HG03521 (cell line): ENCODE measurements at regions not wholly inside any gene's neighbourhood (a gene's known extent, or its start where the extent isn't known, plus 50 kb on each side); places are given as distances from the start of the nearest gene placed in this dataset.

Experiments
- ATAC-seq: cut with Tn5 transposase; IDR thresholded peaks from one replicate; pipeline ENCODE4 v1.9.1; 2021; ENCODE audit warnings: mild to moderate bottlenecking, moderate library complexity; ENCODE audit not compliant: unreplicated experiment

DNA sequence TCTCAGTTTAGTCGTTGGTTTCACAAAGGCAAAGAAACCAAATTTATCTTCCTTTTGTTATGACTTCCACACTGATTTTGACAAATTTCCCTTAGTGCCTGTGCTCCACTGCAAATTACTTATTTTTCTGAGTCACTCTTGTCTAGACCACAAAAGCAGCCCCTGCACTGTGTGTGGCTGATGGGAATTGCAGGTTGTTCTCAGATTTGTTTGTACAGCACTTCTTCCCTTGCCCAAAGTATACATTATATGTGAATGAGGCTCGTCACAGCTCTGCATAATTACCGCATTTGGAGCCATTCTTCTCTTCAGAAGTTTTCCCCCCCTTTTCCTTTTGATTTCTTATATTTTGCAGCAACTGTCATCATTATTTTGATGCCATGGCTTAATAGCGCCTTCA, 354.2 kb upstream of the IL12A start:
- ATAC-seq = no peak

DNA sequence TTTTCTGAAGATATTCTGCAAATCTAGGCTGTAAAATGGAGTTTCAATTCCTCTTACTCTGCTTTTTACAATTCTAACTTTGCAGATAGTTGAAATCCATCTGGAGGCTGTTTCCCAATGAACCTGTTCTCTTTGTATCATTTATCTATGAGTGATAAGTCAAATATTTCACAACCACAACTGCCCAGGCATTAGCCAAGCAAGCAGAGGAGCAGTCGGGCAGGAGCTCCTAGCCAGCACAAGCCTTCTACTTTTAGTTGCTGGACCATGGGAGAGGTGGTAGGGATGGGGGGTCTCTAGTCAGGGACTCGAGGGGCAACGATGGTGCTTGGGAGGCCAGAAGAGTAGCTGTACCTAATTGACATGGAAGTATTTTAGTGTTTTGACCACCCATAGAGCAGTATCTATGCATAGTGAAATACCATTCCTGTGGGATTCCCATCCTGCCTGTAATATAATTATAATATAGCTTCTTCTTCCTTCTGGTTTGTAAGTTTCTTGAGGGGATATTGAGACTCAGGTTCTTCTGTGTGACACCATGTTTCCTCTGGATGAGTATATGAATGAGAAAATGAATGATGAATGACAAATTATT, 353.5 kb upstream of the IL12A start:
- ATAC-seq = no peak

DNA sequence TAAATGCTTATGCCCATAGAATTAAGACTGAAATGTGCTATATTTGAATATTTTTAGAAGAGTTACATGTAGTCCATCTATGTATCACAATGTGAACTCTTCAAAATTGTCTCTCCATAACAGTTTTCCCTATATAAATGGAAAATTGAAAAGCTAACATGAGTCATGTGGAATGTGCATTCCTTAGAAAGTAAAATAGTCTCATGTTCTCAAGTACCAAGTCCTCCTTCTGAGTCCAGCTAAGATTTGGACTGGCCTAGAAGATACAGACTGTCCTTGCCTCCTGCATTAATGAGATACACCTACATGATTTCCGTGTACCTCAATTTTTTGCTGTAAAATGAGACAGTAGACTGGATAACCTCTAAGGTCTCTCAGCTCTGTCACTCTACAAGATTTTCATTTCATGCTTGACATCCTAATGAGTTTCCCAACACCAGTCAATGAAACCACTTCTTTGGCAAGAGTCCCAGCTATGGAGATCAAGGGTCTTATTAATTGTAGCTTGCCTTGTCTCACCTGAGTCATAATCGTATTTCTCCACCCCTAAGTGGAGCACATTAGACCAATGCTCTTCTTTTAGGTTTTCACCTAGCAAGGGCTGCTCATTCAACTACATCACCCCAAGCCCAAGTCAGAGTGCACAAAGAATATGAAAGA, 350.6 kb upstream of the IL12A start:
- no peak for ATAC-seq

DNA sequence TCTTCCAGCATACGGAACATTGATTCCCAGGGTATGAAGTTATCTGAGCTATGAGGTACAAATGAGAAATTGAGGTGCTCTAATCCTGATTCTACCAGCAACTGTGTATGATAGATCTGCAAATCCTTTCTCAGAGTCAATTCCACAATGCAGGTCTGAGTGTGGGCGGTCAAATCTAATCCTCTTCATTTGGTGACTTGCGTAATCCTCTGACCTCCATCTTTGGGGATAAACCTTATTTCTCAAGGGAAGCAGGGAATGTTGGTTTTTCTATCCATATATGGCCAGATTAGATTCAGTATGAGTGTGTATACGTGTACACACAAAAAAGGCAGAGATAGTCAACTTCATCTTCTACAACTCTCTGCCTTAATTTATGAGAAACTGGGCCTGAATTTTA, 348.4 kb upstream of the IL12A start:
- no peak for ATAC-seq

DNA sequence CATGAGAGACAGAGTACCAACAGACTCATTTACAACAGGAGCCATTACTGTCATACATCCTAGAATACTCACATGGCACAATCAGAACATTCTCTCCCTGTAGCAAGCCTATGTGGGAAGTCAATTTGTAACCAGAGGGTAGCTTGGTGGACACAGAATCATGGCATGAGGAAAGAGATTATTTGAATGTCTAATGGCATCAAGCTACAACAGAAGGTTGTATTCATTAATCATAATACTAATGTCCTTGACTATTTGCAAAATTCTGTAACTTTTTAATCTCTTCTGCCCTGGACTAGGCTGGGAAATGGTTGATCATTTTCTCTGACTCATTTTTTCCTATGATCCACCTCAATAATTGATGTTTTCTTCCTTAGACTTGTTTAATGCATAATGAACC, 345.2 kb upstream of the IL12A start:
- no peak for ATAC-seq

DNA sequence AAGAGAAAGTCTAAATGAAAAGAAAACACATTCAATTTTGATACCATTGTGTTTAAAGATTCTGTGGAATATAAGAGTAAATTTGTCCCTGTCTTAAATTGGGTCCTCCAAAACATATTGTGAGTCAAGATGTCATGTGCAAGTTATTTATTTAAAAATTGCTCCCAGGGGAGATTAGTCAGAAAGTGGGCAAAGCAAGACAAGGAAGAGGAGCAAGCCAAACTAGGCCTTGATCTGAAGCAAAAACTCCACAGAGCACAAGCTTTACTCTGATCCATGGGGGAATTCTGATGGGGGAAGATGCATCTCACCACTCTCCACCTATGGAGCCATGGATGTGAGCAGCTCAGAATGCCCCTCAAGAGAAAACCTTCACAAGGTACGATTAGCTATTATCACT, 342.8 kb upstream of the IL12A start:
- ATAC-seq = no peak

DNA sequence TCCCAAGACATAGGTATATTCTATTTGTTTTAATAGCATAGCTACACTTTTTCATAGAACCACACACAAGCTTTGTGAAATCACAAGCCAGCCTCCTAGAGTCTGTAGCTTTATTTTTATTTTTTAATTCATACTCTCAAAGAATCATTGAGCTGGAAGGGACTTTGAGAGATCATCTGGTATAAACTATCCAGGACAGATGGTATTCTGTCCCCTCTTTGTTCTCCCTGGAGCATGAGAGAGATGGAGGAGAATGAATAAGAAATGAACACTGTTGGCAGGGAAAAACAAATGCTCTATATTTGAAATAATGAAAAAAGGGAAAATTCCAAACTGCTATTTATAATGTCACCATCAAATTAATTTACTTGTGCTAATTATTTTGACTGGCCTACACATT, 338.7 kb upstream of the IL12A start:
- ATAC-seq = no peak

DNA sequence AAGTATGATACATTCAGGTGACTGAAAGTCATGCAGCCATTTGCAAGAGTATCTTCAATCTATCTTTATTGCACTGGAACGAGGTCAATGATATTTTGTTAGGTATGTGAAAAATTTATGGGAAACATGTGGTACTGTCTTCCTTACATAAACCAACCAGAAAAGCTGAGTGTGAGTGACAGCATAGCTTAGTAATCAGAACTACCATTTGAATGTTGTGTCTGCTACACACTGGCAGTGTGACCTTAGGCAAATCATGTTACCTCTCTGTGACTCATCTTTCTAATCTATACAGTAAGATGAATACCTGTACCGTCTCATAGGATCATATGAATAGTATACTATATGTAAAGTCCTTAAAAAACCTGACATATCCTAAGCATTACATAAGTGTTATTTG, 337.9 kb upstream of the IL12A start:
- ATAC-seq = no peak

DNA sequence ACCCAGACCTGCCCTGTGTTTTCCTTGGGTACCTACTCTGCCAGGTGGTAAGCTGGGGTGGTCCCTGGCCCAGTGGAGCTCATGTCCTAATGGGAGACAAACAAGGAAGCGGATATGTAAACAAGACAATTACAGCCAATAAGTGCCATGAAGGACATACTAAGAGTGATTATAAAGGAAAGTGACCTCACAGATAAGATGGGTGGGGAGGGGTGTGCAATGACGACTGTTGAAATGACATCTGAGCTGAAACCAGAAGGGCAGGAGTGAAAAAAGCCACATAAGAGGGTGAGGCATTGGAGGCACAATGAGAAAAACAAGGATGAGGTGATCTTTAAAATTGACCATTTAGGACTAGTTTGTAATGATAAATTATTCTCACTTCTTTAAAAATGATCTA, 336.2 kb upstream of the IL12A start:
- ATAC-seq = no peak

DNA sequence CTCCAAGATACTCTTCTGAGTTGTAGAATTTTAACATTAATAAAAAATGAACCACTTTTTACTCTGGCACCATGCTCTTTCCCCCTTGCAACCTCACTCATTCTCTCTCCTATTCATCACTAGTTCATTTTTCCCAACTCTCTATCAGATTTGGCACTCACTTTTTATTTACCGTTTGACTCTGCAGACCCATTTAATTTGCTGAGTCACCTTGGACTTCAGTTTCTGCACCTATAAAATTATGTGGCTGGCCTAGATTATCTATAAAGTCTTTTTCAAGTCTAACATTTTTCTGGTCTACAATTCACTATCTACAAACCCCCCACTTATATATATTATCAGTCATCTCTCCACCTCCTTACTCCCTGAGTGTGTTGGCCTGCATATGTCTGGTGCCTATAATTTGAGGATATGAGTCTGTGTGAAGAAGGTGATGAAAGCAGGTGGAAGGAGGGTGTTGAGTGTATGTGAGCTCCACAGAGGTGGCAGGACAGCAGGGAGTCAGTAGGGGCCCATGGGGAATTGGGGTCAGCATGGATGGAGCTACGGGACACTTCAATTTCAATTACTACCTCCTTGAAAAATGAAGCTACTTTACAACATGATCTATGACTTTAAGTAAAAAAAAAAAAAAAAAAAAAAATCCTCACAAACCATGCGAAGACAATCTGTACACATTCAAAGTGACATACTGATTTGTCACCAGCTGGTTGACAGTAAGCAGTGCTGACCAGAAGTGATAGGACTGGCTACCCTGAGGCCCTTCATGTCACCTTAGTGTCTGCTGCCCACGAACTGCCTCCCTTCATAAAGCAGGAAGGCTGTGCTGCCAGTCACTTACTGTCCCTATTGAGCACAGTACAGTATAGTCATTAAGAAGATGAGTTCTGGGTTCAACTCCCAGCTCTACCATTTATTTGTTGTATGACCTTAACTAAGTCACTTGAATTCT, 334.2 kb upstream of the IL12A start:
- ATAC-seq = no peak

DNA sequence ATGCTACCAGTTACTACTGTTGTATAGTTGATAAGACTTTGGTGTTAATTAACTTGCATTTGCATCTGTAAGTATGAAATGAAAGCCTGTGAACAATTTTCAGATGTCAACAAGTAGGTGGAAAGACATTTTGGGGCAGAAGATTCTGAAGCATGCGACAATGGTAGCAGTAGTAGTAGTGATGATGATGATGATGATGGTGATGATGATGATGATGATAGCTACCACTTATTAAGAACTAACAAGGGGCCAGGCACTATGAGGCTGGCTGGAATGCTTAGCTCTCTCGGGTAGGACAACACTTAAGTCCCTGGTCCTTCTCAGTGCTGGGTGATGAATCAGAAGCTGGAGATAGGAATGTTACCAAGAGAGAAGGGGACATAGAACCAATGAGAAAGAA, 333.4 kb upstream of the IL12A start:
- ATAC-seq = no peak

DNA sequence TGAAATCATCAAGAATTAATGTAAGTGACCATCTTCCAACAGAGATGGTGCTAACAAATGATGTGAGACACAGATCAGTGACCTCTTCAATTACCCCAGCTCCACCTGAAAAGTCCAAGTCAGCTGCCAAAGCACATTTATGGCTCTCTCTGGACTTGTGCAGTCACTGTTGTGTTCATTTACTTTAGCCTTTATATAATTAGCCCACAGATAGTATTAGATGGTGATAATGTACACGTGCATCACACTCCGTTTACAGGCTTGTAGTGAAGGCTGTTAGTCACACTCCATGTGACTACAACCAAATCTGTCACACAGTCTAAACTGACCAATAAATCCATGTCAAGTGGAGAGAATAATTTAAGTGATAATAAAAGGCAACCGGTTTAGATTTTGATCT, 331.5 kb upstream of the IL12A start:
- ATAC-seq = no peak

DNA sequence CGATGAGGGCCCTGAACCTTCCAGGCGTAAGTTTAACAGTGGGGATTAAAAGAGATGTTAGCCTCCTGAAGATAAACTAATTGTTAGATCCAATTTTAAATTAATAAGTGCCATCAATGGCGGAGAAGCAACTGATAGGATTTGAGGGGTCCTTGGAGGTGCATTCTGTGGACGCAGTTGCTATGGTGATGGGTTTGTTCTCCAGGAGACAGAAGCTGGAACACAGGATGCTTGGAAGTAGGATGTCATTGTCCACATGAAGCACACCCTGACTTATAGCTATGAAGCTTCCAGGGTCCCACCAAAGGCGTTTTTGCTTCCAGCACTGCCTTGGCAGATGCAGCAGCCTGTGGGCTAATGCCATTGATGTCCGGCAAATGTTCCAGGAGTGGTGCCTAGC, 331.0 kb upstream of the IL12A start:
- no peak for ATAC-seq

DNA sequence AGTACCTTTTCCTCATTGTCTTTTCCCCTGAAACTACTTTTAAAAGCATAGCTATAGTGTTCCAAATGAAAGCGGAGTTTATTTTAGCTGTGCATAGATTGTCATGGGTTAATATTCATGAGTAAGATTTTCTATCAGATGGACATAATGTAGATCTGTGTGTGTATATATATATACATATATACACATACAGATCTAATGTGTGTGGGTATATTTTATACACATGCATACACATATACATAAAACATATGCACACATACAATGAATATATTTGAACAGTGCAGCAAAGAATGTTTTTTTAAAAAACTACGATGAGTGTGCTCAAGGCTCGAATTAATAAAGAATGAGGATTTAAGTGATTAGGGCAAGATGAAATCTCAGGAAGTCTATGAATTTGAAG, 328.3 kb upstream of the IL12A start:
- ATAC-seq = no peak

DNA sequence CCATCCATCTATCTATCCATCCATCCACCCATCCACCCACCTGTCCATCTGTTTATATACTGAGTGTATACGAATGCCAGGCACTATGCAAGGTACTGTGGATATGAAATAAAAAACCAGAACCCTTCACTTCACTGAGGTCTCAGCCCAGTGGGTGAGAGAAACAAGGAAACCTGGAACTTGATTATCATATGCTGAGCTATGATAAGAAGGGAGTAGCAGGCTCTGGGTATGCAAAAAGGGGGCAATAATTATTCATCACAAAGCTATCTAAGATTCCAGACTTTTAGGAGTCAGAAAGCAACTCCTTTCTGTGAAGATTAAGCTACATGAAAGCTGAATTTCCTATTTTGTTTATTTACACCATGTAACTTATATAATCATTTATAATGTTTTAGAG, 327.7 kb upstream of the IL12A start:
- no peak for ATAC-seq

DNA sequence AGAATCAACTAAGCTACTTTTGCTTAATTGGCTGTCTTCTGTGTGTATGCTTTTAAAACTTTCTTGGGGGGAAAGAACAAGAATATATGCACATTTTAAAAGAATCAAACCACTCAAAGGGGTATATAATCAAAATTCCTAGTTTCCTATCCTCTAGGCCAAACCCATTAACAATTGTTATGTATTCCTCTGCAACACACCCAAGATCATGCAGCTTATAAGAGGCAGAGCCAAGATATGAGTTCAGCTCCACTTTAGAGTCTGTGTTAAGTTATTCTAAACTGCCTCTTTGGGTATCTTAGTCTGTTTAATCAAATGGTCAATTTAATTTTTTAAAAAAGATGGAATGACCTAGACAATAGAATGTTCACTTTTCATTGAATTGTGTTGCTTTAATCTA, 326.1 kb upstream of the IL12A start:
- ATAC-seq = no peak

DNA sequence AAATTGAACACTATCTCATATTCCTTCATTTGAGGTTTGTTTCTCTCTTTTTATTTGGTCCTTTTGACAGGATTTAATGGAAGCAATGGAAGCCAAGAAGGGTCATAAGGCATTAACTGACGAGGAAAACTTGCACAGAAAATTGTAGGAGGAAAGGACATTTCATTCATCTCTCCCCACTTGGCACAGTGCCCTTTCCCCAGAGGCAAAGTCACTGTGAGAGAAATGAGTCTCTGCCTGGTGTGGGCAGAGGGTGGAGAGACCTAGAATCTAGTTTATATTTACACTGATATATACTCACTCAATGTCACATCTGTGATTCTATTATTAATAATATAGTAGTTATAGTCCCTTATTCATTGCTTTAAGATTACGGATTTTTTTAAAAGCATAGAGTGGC, 324.6 kb upstream of the IL12A start:
- ATAC-seq = no peak

DNA sequence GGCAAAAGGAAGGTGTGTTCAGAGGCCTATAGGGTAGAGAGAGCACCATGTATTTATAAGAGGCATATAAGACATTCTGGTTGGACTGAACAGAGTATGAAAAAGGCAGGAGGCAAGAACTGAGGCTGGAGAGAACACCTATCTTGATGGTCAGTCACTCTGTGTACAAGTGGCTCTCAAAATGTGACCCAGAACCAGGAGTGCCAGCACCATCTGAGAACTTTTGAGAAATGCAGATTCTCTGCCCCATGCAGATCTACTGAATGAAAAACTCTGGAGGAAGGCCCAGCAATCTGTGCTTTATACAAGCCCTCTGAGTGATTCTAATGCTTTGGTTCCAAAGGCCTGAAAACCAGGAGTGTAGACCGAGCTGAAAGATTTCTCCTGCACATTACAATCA, 324.0 kb upstream of the IL12A start:
- ATAC-seq = no peak

DNA sequence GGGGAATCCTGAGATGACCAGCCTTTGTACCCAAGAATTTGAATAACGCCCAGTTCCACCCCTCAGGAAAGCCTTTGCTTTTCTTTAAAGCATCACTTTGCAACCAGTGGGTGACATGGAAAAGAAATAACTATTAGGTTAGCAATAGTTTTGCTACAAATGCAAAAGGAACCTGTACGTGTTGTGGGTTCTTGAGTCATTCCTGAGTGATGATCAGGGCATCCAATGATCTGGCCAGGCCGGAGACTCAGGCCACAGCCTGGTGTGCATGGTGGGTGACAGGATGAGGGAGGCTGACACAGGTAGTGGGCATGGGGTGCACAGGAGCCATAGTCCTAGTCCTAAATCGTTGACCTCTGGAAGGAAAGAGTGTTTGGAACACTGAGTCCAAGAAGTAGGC, 321.4 kb upstream of the IL12A start:
- ATAC-seq = no peak

DNA sequence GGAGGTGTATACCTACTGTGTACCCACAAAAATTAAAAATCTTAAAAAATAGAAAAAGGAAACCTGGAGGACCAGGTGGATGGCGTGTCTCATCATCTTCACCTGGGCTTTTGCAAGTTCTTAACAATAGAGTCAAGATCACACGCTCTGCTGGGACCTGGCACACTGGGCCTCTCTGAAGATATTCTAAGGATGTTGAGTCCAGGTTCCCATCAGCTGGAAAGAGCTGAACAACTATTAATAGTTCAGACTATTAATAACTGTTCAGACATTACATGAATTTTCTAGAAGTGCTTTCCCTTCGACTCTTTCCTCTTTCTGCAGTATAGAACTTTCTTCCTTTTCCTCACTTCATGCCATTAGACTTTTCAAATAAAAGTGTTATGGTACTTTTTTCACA, 320.2 kb upstream of the IL12A start:
- ATAC-seq = no peak

DNA sequence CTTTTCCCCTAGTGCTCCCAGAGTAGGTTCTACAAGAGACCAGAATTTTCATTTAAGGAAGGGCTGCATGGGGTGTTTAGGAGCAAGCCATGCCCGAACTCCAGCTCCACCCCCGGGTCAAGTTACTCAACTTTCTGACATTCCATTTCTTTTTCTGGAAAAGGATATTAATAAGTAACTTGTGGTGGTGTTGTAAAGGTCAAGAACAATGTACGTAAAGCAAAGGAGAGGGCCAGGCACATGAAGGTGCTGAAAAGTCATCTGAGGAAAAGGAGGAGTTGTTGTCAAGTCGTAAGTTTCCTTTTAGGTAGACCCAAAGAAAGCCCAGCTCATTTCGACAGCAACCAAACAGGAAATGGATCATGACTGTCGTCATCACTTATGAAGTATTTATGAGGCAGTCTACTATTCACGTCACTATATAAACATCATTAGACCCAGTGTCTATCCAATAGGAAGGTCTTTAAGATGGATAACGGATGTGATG, 319.6 kb upstream of the IL12A start:
- no peak for ATAC-seq

DNA sequence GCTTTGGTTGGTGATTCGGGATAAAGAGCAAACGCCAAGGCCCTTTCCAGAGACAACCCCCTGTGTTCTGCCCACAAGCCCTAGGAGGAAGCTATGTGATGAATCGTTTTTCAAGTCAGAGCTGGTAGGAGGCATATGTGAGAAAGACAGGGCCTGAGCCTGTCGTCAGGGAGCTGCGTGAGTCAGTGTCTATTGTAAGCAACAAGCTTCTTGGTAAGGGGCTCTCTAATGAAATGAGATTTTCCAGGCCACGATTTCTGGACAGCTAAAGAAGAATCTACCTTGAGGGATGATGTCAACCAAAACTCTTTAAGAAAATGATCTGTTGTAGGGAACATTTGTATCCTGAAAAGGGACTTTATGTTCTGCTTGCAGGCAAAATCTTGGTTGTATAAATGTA, 318.9 kb upstream of the IL12A start:
- ATAC-seq = no peak
